Stimulated activated naive B cell treated with anti-CD40 and anti-IgM and Interleukin-4, amounts not matched to agents 10 μg/mL and 1 μg/mL and 100 μg/mL, for 72 hours (primary cell): ENCODE measurements at regions not wholly inside any gene's neighbourhood (a gene's known extent, or its start where the extent isn't known, plus 50 kb on each side); places are given as distances from the start of the nearest gene placed in this dataset.

Source experiments
- ATAC-seq, 2 donors: fragments of 150-1000 bp; cut with Tn5 transposase; replicated peaks; 2 replicates each; pipeline ENCODE4 v1.10.0; 2021; ENCODE audit warnings: moderate library complexity in 1 of 2
- DNase-seq: peaks from one replicate; pipeline ENCODE4 v3.0.0; 2021
- H3K27ac Mint-ChIP-seq: one replicate; pipeline ENCODE4 v1.8.0; 2022; ENCODE audit warnings: mild to moderate bottlenecking, mixed read lengths
- H3K27me3 Mint-ChIP-seq, 2 donors: one replicate each; pipeline ENCODE4 v1.8.0; 2022; ENCODE audit warnings: mixed read lengths in 2 of 2
- H3K36me3 Mint-ChIP-seq, 2 donors: one replicate each; pipeline ENCODE4 v1.8.0; 2022; ENCODE audit warnings: mixed read lengths in 2 of 2, mild to moderate bottlenecking in 1 of 2
- H3K4me1 Mint-ChIP-seq, 2 donors: one replicate each; pipeline ENCODE4 v1.8.0; 2022; ENCODE audit warnings: mixed read lengths in 2 of 2, mild to moderate bottlenecking in 1 of 2
- H3K4me3 Mint-ChIP-seq, 2 donors: one replicate each; pipeline ENCODE4 v1.8.0; 2022; ENCODE audit warnings: mild to moderate bottlenecking in 2 of 2, mixed read lengths in 2 of 2, moderate library complexity in 1 of 2
- H3K9me3 Mint-ChIP-seq, 2 donors: one replicate each; pipeline ENCODE4 v1.8.0; 2022; ENCODE audit warnings: mixed read lengths in 2 of 2, mild to moderate bottlenecking in 1 of 2

DNA sequence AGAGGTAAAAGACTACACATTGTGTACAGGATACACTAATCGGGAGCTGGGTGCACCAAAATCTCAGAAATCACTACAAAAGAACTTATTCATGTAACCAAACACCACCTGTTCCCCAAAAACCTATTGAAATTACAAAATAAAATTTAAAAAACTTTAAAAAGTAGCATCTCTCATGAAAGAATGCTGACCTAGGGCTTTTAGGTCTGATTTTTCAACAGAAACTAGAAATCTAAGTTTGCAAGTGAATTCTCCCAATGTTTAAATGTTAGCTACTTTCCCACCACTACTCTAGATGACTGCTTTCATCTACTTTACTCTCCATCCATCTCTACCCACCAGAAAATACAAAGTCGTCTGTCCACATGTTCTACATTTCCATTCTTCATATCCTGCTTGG, 1447.7 kb downstream of the RPA4 start:
- no peak for ATAC-seq
- no peak overlapping the region for H3K4me3 Mint-ChIP-seq
- no peak overlapping the region for H3K27ac Mint-ChIP-seq
- peaks cover 0 to 2% of the 10 kb centered on the region in 2 donors for H3K36me3 Mint-ChIP-seq
- DNase-seq, result no peak
- H3K27me3 Mint-ChIP-seq, result no peaks in the 10 kb centered on the region
- no peaks in the 10 kb centered on the region for H3K4me1 Mint-ChIP-seq
- peaks cover 0 to 4% of the 10 kb centered on the region in 2 donors for H3K9me3 Mint-ChIP-seq

DNA sequence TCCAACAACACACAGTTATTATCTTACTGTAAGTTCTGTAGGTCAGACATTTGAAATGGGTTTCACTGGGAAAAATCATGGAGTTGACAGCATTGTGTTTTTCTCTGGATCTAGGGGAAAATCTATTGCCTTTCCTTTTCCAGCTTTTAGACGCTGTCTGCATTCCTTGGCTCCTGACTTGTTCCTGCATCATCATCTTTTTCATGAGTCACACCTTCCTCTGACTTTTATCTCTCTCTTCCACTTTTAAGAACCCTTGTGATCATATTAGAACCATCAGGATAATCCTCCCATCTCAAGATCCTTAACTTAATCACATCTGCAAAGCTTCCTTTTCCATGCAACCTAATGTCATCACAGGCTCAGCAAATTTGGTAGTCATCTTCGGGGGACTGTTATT, 1454.8 kb downstream of the RPA4 start:
- Mint-ChIP-seq H3K36me3 (no peaks in the 10 kb centered on the region), H3K4me3 (no peak overlapping the region), H3K27ac (no peak overlapping the region), H3K9me3 (peaks cover 5 to 6% of the 10 kb centered on the region in 2 donors), H3K4me1 (no peaks in the 10 kb centered on the region), H3K27me3 (no peaks in the 10 kb centered on the region)
- ATAC-seq, result no peak
- no peak for DNase-seq

DNA sequence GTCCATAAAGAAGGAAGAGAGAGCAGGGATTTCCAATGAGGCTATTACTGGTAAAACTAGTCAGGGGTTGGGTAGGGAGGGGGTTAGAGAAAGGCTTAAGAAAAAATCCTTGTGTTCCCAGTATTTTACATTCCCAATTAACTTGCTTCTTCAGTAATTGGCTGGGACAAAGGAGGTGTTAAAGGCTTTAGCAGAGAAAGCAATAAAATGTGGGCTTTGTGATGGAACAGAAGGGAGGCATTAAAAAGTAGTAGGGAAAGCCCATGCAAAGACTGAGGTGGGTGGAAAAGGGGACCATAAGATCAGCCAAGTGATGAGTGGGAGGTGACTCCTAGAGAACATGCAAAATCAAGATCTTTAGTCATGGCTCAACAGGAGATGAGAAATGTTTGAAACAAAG, 1467.2 kb downstream of the RPA4 start:
- peaks cover 0 to 1% of the 10 kb centered on the region in 2 donors for H3K9me3 Mint-ChIP-seq

DNA sequence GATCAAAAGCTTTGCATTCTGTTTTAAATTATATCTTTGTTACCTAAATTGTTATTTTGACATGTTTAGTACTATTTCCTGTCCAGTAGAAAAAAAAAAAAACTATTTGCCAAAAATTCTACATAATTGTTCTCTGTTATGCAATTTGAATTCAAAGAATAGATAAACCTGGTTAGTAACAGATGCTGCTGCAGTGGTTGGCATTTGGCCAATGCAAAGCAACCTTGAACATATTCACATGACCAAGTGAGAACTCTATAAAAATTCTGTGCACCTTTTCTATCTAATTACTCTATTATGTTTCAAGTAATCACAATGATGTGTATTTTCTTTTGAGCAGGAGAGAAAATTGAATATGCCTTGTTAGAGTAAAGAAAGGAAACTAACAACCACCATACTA, 1473.4 kb downstream of the RPA4 start:
- no peak for DNase-seq
- Mint-ChIP-seq H3K9me3 (no peaks in the 10 kb centered on the region), H3K27me3 (no peaks in the 10 kb centered on the region)

More for the DNA sequence above, 1467.2 kb downstream of the RPA4 start:
- no peak overlapping the region for H3K27ac Mint-ChIP-seq
- DNase-seq (no peak), ATAC-seq (no peak)
- H3K4me1 Mint-ChIP-seq, result no peaks in the 10 kb centered on the region
- no peaks in the 10 kb centered on the region for H3K36me3 Mint-ChIP-seq
- H3K4me3 Mint-ChIP-seq, result no peak overlapping the region
- no peaks in the 10 kb centered on the region for H3K27me3 Mint-ChIP-seq

DNA sequence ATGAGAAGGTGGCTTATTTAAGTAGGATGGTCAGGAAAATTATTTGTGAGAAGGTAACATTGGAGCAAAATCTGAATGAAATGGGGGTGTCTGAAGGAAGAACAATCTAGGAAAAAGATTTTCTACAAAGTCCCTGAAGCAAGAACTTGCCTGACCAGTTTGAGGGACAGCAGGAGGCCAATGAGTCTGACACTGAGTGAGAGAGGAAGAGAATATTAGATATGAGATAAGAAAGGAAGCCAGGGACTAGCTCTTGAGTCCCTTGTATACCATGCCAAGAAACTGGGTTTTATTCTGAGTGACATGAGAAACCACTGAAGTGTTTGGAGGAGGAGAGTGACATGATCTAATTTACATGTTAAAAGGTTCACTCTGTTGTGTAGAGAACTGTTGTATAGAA, 1478.9 kb downstream of the RPA4 start:
- Mint-ChIP-seq H3K36me3 (no peaks in the 10 kb centered on the region), H3K4me1 (no peaks in the 10 kb centered on the region), H3K27me3 (no peaks in the 10 kb centered on the region), H3K4me3 (no peak overlapping the region), H3K9me3 (peaks cover 0 to 2% of the 10 kb centered on the region in 2 donors), H3K27ac (no peak overlapping the region)
- ATAC-seq (no peak), DNase-seq (no peak)

More for the DNA sequence above, 1473.4 kb downstream of the RPA4 start:
- ATAC-seq, result no peak
- no peak overlapping the region for H3K4me3 Mint-ChIP-seq
- H3K36me3 Mint-ChIP-seq, result no peaks in the 10 kb centered on the region
- H3K27ac Mint-ChIP-seq, result no peak overlapping the region
- no peaks in the 10 kb centered on the region for H3K4me1 Mint-ChIP-seq

DNA sequence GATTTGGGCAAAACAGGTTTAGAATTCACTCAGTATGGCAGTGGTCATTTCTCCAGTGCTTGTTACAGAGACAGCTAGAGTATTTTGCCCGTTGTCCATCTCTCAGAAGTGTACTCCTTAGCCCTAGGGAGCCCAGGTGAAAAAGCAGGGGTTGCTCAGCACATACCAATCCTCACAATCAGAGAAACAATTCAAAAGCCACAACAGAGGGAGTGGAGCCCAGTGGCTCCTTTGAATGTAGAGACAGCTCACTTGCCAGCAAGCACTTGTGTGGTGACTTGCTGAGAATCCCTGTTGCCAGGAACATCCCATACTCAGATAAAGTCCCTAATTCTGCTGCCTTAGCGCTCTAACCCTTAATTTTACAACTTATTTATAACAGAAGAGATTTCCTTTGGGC, 1488.3 kb downstream of the RPA4 start:
- no peaks in the 10 kb centered on the region for H3K27me3 Mint-ChIP-seq
- DNase-seq, result no peak
- H3K27ac Mint-ChIP-seq, result no peak overlapping the region
- no peak for ATAC-seq
- H3K4me1 Mint-ChIP-seq, result no peaks in the 10 kb centered on the region
- H3K36me3 Mint-ChIP-seq, result no peaks in the 10 kb centered on the region
- H3K4me3 Mint-ChIP-seq, result no peak overlapping the region
- peaks cover 0 to 1% of the 10 kb centered on the region in 2 donors for H3K9me3 Mint-ChIP-seq

DNA sequence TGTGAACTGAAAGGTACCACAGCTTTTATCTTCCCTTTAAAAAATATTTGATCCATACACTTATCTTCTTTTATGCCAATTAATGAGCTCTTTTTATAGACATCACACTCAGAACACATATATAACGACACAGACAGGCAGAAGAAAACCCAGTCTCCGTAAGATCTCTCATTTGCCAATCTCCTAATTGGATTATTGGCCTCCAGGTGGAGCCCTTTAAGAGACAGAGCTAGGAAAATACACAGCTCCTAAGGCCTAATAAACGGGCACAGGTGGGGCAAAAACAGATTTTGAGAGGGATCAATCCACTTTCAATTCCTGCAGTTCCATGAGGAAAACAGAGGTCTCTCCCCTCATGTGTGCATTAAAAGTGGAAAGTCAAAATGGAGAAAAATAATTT, 1495.4 kb downstream of the RPA4 start:
- no peaks in the 10 kb centered on the region for H3K36me3 Mint-ChIP-seq
- peaks cover 0 to 2% of the 10 kb centered on the region in 2 donors for H3K9me3 Mint-ChIP-seq
- H3K27me3 Mint-ChIP-seq, result no peaks in the 10 kb centered on the region
- H3K4me3 Mint-ChIP-seq, result no peak overlapping the region
- no peaks in the 10 kb centered on the region for H3K4me1 Mint-ChIP-seq
- DNase-seq, result no peak
- no peak for ATAC-seq
- H3K27ac Mint-ChIP-seq, result no peak overlapping the region

DNA sequence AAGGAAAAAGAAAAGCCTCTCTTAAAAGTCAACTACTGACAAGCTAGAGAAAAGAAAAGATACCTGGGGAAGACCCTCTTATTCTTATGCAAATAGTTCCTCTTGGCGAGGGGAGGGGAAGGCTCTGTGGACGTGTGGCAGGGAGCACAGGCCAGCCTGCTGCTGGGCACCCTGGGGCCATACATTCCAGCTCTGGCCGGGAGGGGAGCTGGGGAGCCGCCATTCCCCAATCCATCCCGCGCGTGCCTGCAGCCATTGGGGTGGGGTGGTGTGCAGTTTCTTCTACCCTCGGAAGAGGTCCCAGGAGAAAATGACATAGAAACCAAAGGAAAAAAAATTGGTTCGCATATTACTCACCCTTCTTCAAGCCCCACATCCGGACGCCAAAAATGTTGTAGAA, 1496.4 kb downstream of the RPA4 start:
- DNase-seq, result no peak
- peaks cover 0 to 2% of the 10 kb centered on the region in 2 donors for H3K9me3 Mint-ChIP-seq
- no peak for ATAC-seq
- H3K36me3 Mint-ChIP-seq, result no peaks in the 10 kb centered on the region
- no peak overlapping the region for H3K27ac Mint-ChIP-seq
- H3K4me1 Mint-ChIP-seq, result no peaks in the 10 kb centered on the region
- H3K4me3 Mint-ChIP-seq, result no peak overlapping the region
- no peaks in the 10 kb centered on the region for H3K27me3 Mint-ChIP-seq

DNA sequence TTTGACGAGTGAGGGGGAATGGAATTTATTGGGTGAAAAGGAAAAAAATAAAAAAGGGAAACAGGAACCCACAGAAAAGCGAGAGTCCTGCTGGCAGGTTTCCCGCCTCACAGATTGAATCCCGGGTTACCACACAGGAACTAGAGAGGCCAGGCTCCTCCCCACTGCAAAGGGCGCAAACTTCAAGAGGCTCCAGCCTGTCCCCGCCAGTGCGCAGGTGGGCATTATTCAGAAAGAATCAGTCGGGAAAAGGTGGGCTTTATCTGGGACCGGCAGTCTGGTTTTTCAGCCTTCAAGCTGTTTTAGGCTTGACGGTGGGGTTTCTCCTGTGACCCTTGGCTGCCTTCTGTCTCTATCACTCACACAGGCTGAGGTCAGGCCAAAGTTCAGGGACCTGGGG, 1496.8 kb downstream of the RPA4 start:
- ATAC-seq, result no peak
- no peak overlapping the region for H3K27ac Mint-ChIP-seq
- H3K36me3 Mint-ChIP-seq, result no peaks in the 10 kb centered on the region
- peaks cover 0 to 2% of the 10 kb centered on the region in 2 donors for H3K9me3 Mint-ChIP-seq
- H3K4me1 Mint-ChIP-seq, result no peaks in the 10 kb centered on the region
- H3K27me3 Mint-ChIP-seq, result no peaks in the 10 kb centered on the region
- no peak for DNase-seq
- no peak overlapping the region for H3K4me3 Mint-ChIP-seq

DNA sequence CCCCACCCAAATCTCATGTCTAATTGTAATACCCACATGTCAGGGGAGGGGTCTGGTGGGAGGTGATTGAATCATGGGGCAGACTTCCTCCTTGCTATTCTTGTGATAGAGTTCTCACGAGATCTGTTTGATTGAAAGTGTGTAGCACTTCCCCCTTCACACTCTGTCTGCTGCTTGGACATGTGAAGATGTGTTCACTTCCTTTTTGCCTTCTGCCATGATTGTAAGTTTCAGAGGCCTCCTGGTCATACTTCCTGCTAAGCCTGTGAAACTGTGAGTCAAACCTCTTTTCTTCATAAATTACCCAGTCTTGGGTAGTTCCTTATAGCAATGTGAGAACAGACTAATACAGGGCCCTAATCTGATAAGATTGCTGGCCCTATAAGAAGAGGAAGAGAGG, 1514.8 kb downstream of the RPA4 start:
- peak in 1 of 2 donors; percentile 72 for ATAC-seq
- no peak overlapping the region for H3K27ac Mint-ChIP-seq

DNA sequence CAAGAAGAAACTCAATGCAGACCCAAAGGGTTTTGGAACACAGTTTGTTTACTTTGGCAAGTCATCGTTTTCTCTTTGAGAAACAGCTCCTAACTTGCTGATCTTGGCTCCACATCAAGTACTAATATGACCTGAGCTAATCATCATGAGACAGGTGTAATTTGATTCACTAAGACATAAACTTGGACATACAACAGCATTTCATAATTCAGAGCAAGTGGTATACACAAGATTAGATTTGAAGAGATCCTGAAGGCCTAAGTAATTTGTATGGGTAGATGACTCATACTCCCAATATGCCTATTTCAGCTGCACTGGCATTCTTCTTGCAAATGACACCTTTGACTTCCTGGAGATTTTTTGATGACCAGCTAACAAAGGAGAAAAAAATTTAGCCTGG, 1521.7 kb downstream of the RPA4 start:
- Mint-ChIP-seq H3K4me3 (no peak overlapping the region), H3K27ac (no peak overlapping the region), H3K27me3 (no peaks in the 10 kb centered on the region), H3K36me3 (no peaks in the 10 kb centered on the region), H3K4me1 (no peaks in the 10 kb centered on the region), H3K9me3 (peaks cover 4 to 9% of the 10 kb centered on the region in 2 donors)
- DNase-seq, result no peak
- no peak for ATAC-seq

More for the DNA sequence above, 1514.8 kb downstream of the RPA4 start:
- no peaks in the 10 kb centered on the region for H3K27me3 Mint-ChIP-seq
- no peak for DNase-seq
- no peaks in the 10 kb centered on the region for H3K4me1 Mint-ChIP-seq
- no peak overlapping the region for H3K4me3 Mint-ChIP-seq
- peaks cover 8 to 10% of the 10 kb centered on the region in 2 donors for H3K9me3 Mint-ChIP-seq
- no peaks in the 10 kb centered on the region for H3K36me3 Mint-ChIP-seq

DNA sequence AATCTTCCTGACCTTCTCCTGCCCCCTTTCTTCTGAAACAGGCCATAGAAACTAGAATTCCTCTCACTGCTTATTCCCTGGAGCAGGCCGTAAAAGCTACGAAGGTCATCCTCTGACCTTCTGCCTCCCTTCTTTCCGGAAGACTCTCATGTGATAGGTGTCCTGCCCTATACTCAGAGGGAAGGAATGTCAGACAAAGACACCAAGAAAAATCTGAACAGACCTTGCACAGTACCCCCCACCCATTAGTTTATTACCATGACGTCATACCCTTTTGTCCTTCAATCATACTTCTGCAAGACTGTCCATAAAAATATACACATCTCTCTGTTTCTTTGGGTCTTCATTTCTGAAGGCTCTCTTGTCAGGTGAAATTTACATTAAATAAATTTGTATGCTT, 1523.9 kb downstream of the RPA4 start:
- H3K27me3 Mint-ChIP-seq, result no peaks in the 10 kb centered on the region
- no peak for DNase-seq
- H3K4me3 Mint-ChIP-seq, result no peak overlapping the region
- H3K9me3 Mint-ChIP-seq, result peaks cover 2 to 9% of the 10 kb centered on the region in 2 donors
- no peak overlapping the region for H3K27ac Mint-ChIP-seq
- no peak for ATAC-seq
- no peaks in the 10 kb centered on the region for H3K4me1 Mint-ChIP-seq
- no peaks in the 10 kb centered on the region for H3K36me3 Mint-ChIP-seq

DNA sequence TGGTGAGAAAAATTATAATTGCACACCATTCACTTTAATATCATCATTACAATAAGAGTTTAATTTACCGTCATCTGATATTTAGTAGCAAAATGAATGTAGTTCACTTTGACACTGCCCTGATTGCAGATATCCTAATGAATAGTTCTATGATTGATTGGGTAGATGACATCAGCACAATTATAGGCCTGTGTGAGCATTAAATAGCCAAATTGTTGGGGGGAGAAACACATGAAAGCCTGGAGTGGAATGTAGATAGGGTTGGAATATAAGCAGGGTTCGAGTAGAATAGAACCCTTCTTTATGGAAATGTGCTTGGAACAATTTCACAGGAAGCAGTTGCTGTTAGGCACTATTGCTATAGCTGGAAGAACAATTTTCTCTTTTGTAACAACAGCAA, 1526.2 kb downstream of the RPA4 start:
- Mint-ChIP-seq H3K4me3 (no peak overlapping the region), H3K27me3 (no peaks in the 10 kb centered on the region), H3K36me3 (no peaks in the 10 kb centered on the region), H3K9me3 (peaks cover 0 to 4% of the 10 kb centered on the region in 2 donors), H3K27ac (no peak overlapping the region), H3K4me1 (no peaks in the 10 kb centered on the region)
- no peak for ATAC-seq
- no peak for DNase-seq

DNA sequence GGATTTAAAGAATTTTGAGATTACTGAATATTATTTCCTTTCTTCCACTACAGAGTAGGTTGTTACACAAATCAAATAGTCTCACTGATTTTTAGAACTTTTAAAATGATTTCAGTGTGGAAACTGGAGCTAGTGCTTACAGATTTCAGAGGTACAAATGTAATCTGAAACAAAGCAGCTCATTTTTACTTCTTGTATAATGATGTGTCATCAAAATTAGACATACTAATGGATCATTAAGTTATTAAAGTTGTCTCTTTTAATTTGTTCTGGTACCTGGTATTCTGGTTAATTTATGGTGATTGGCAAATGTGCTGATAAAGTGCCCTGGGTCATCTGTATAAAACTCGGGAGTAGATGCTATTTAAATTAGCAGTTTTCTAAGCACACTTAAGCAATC, 1528.3 kb downstream of the RPA4 start:
- no peak for DNase-seq
- peaks cover 0 to 4% of the 10 kb centered on the region in 2 donors for H3K9me3 Mint-ChIP-seq
- no peak overlapping the region for H3K4me3 Mint-ChIP-seq
- no peaks in the 10 kb centered on the region for H3K4me1 Mint-ChIP-seq
- no peak overlapping the region for H3K27ac Mint-ChIP-seq
- no peaks in the 10 kb centered on the region for H3K36me3 Mint-ChIP-seq
- ATAC-seq, result no peak
- H3K27me3 Mint-ChIP-seq, result no peaks in the 10 kb centered on the region

DNA sequence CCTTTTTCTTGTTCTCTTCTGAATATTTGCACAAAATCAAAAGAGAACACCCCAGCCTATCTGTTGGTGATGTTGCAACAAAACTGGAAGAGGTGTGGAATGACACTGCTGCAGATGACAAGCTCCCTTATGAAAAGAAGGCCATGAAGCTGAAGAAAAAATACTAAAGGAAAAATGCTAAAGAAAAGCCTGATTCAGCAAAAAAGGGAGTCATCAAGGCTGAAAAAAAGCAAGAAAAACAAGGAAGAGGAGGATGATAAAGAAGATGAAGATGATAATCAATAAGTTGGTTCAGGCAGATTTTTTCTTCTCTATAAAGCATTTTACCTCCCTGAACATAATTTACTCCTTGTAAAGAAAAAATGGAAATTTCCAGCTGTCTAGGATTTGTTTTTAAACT, 1538.8 kb downstream of the RPA4 start:
- ATAC-seq (no peak), DNase-seq (no peak)
- Mint-ChIP-seq H3K27me3 (no peaks in the 10 kb centered on the region), H3K36me3 (no peaks in the 10 kb centered on the region), H3K4me3 (no peak overlapping the region), H3K9me3 (peaks cover 0 to 2% of the 10 kb centered on the region in 2 donors), H3K27ac (no peak overlapping the region), H3K4me1 (no peaks in the 10 kb centered on the region)

DNA sequence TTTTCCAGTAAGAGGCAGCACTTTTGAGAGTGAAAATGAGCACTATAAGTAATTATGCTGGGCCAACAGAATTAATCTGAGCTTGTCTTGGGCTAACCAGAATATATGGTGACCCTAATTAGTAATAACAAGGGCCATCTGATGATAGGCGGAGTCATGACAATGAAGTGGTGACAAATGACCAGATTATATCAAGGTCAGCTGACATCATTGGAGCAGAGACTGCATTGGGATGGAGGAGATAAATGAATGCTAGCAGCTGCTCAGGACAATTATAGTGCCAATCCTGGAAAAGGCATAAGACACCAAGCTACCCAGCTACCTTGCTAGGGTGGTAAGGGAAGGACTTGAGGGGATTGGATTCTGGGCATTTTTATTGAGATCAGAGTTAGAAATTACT, 1548.7 kb downstream of the RPA4 start:
- H3K27ac Mint-ChIP-seq, result no peak overlapping the region
- H3K27me3 Mint-ChIP-seq, result no peaks in the 10 kb centered on the region
- ATAC-seq, result no peak
- H3K4me3 Mint-ChIP-seq, result no peak overlapping the region
- H3K4me1 Mint-ChIP-seq, result no peaks in the 10 kb centered on the region
- no peaks in the 10 kb centered on the region for H3K36me3 Mint-ChIP-seq
- H3K9me3 Mint-ChIP-seq, result no peaks in the 10 kb centered on the region
- no peak for DNase-seq
